ENCODE measurements at regions not wholly inside any gene's neighbourhood (a gene's known extent, or its start where the extent isn't known, plus 50 kb on each side); places are given as distances from the start of the nearest gene placed in this dataset.
A peak's percentile ranks its signal among the peaks of the same experiment; 100 is the strongest.

DNA sequence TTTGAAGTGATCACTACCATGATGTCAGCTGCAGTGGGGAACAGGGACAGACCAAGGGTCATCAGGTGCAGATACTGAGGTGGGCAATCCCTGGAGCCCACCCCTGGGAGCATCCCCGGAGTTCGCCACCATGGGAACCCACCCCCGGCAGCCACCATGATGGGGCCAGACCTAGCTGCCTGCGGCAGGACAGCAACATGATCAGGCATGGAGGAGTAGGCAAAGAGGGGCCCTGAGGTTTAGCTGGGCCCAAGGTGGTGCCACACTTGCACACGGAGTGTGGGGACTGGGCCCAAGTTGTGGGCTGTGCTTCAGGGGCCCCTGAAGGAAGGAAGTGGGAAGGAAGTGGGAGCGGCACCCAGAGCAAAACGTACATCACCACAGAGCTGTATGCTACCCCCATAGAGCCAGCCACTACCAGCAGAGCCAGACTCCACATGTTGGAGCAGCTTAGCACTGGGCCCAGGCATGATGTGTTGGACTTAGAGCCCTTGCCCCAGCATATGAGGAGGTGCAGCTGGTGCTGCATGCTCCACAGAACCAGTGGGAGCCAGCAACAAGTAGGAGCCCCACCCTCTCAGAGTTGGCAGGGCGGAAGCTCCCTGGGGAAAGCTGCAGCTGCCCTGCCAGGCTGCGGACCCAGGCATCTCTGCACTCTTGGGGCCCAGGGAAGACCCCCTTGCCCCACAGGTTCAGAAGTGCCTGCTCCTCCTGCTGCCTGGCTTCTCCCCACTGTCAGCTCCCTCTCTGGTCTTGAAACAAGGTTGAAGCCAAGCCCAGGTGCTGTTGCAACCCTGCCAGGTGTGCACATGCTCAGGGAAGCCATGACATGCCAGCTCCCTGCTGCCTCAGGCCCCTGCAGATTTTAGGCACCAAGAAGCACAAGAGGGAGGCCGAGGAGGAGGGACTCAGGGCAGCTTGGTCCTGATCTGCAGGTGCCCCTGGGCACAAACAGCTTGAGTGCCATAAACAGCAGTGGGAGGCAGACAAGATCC is 515.3 kb downstream of the ZBBX start:
- Histone ChIP-seq H3K4me3 (ENCODE audit: control insufficient read depth in 2 of 3, extremely low read depth in 1 of 3, insufficient read depth in 2 of 3, low read depth in 1 of 3, low read length in 3 of 3) (no peak overlapping the region), H2AFZ (ENCODE audit: control insufficient read depth, low read length) (no peak overlapping the region), H3K27ac (ENCODE audit: control insufficient read depth, insufficient read depth, low read length) (no peak overlapping the region), H3K27me3 (ENCODE audit: control insufficient read depth, extremely low read depth, insufficient read depth, low read length) (no peaks in the 10 kb centered on the region), H3K4me1 (ENCODE audit: control insufficient read depth, extremely low read depth, insufficient read depth, low read length) (peaks cover 4% of the 10 kb centered on the region), H4K20me1 (ENCODE audit: control insufficient read depth, extremely low read depth, insufficient read depth, low read length) (no peaks in the 10 kb centered on the region), H3K79me2 (ENCODE audit: control insufficient read depth, insufficient read depth, low read length) (no peaks in the 10 kb centered on the region), H3K36me3 (ENCODE audit: control insufficient read depth in 2 of 2, extremely low read depth in 1 of 2, insufficient read depth in 2 of 2, low read length in 2 of 2) (no peaks in the 10 kb centered on the region), H3K4me2 (ENCODE audit: control insufficient read depth, extremely low read depth, insufficient read depth, low read depth, low read length) (no peak overlapping the region), H3K9me1 (ENCODE audit: control insufficient read depth, extremely low read depth, insufficient read depth, low read length) (no peaks in the 10 kb centered on the region), H3K9me3 (ENCODE audit: control insufficient read depth, low read depth, low read length) (no peaks in the 10 kb centered on the region), H3K9ac (ENCODE audit: control insufficient read depth, extremely low read depth, insufficient read depth, low read length) (no peak overlapping the region)
- dilution Hi-C loops (cut with MboI; ENCODE audit: extremely low pct_ligation_motif_present, low sequenced_read_pairs): no loop called here
- DNase-seq (ENCODE audit: low read depth, low spot score): no peak
- TF ChIP-seq, protein P1, sequence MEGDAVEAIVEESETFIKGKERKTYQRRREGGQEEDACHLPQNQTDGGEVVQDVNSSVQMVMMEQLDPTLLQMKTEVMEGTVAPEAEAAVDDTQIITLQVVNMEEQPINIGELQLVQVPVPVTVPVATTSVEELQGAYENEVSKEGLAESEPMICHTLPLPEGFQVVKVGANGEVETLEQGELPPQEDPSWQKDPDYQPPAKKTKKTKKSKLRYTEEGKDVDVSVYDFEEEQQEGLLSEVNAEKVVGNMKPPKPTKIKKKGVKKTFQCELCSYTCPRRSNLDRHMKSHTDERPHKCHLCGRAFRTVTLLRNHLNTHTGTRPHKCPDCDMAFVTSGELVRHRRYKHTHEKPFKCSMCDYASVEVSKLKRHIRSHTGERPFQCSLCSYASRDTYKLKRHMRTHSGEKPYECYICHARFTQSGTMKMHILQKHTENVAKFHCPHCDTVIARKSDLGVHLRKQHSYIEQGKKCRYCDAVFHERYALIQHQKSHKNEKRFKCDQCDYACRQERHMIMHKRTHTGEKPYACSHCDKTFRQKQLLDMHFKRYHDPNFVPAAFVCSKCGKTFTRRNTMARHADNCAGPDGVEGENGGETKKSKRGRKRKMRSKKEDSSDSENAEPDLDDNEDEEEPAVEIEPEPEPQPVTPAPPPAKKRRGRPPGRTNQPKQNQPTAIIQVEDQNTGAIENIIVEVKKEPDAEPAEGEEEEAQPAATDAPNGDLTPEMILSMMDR (optimal IDR thresholded peaks at IDR 0.05 in 1 of 3, IDR thresholded peaks at IDR 0.05 in 1 of 3, conservative IDR thresholded peaks at IDR 0.05 in 1 of 3; ENCODE audit: extremely low read depth in 1 of 3, insufficient read depth in 2 of 3, low read length in 3 of 3): no peak
- no peak for TF ChIP-seq EZH2 (IDR thresholded peaks at IDR 0.05; ENCODE audit: low read length)
- no peak for FAIRE-seq

DNA sequence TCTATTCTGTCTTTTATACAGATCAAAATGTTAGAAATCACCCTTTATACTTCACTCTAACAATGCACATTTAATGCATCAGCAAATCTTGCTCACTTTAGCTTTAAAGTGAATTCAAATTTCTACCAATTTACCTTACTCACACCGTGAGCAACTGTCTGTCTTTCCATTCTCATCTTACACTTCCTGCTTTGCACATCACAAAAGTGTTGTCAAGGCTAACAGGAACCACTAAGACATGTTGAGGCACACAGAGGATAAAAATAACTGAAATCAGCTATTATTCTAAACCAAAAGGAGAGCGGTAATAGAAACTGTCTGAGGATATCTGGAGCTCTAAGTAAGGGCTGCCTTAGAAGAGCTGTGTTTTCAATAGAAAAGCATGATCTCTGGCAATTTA is 519.9 kb downstream of the ZBBX start:
- H3K9ac ChIP-seq (ENCODE audit: control insufficient read depth, extremely low read depth, insufficient read depth, low read length): no peak overlapping the region
- H4K20me1 ChIP-seq (ENCODE audit: control insufficient read depth, extremely low read depth, insufficient read depth, low read length): no peaks in the 10 kb centered on the region
- DNase-seq (ENCODE audit: low read depth, low spot score) (no peak), FAIRE-seq (no peak)
- peak overlapping the region; percentile 47 for H2AFZ ChIP-seq (ENCODE audit: control insufficient read depth, low read length)
- H3K27ac ChIP-seq (ENCODE audit: control insufficient read depth, insufficient read depth, low read length): no peak overlapping the region
- H3K36me3 ChIP-seq (ENCODE audit: control insufficient read depth in 2 of 2, extremely low read depth in 1 of 2, insufficient read depth in 2 of 2, low read length in 2 of 2): no peaks in the 10 kb centered on the region
- peaks cover 4% of the 10 kb centered on the region for H3K4me1 ChIP-seq (ENCODE audit: control insufficient read depth, extremely low read depth, insufficient read depth, low read length)
- dilution Hi-C loops (cut with MboI; ENCODE audit: extremely low pct_ligation_motif_present, low sequenced_read_pairs): no loop called here
- TF ChIP-seq, protein P1 (optimal IDR thresholded peaks at IDR 0.05 in 1 of 3, IDR thresholded peaks at IDR 0.05 in 1 of 3, conservative IDR thresholded peaks at IDR 0.05 in 1 of 3; ENCODE audit: extremely low read depth in 1 of 3, insufficient read depth in 2 of 3, low read length in 3 of 3): no peak
- no peak for TF ChIP-seq EZH2 (IDR thresholded peaks at IDR 0.05; ENCODE audit: low read length)
- no peak overlapping the region for H3K4me3 ChIP-seq (ENCODE audit: control insufficient read depth in 2 of 3, extremely low read depth in 1 of 3, insufficient read depth in 2 of 3, low read depth in 1 of 3, low read length in 3 of 3)
- no peaks in the 10 kb centered on the region for H3K9me3 ChIP-seq (ENCODE audit: control insufficient read depth, low read depth, low read length)
- no peaks in the 10 kb centered on the region for H3K9me1 ChIP-seq (ENCODE audit: control insufficient read depth, extremely low read depth, insufficient read depth, low read length)
- H3K4me2 ChIP-seq (ENCODE audit: control insufficient read depth, extremely low read depth, insufficient read depth, low read depth, low read length): peak overlapping the region; percentile 16
- no peaks in the 10 kb centered on the region for H3K79me2 ChIP-seq (ENCODE audit: control insufficient read depth, insufficient read depth, low read length)
- H3K27me3 ChIP-seq (ENCODE audit: control insufficient read depth, extremely low read depth, insufficient read depth, low read length): no peaks in the 10 kb centered on the region

Data from keratinocyte (primary cell).